HFF-Myc (cell line): ENCODE measurements at regions not wholly inside any gene's neighbourhood (a gene's known extent, or its start where the extent isn't known, plus 50 kb on each side); places are given as distances from the start of the nearest gene placed in this dataset.
"Not testable (repeated sequence)": the region's sequence is repeated elsewhere in the genome, so short reads cannot be mapped to it uniquely, and the experiment has no call there.

ENCODE experiments used
- DNase-seq: peaks from one replicate; pipeline ENCODE4 v3.0.0-alpha.2; 2011; ENCODE audit warnings: low read depth; ENCODE audit errors: extremely low read depth
- H3K4me3 ChIP-seq: replicated peaks from 2 replicates; pipeline ENCODE4 v1.5.1; 2011; ENCODE audit warnings: low read depth, mild to moderate bottlenecking, control low read depth, low read length
- CTCF ChIP-seq: IDR thresholded peaks from 2 replicates; pipeline ENCODE4 v1.5.1; 2012; ENCODE audit warnings: mild to moderate bottlenecking, low read depth, low read length, control low read depth; ENCODE audit errors: missing control alignments

DNA sequence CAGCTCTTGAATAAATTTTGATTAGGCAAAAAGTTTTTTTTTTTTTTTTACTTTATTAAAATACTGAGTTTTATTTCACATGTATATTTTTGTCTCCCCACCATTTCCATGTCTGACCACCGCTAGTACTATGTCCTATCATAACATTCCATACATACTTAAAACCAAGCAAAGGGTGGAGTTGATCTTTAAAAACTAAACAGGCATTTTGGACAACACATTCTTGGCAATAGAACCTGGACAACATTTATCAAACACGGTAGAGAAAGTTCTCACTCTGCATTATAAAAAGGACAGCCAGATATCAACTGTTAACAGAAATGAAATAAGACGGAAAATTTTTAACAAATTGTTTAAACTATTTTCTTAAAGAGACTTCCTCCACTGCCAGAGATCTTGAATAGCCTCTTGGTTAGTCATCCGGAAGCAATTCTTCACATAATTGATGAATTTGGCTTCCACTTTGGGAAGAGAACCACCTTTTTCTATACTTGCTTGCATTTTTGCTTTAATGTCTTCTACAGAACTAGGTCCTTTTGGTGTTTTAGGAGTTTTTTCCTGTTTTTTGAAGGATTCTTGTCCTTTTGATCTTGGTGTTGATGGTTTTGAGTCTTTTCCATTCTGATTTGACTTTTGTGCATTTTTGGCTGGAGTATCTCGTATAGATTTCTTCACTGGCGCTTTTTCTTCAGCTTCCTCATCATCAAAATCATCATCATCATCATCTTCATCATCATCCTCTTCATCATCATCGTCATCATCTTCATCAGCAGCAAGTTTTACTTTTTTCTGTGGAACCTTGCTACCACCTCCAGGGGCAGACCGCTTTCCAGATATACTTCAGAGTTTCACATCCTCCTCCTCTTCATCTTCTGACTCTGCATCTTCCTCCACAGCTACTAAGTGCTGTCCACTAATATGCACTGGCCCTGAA is 58.7 kb downstream of the POU5F2 start:
- not testable (repeated sequence) for H3K4me3 ChIP-seq, DNase-seq

DNA sequence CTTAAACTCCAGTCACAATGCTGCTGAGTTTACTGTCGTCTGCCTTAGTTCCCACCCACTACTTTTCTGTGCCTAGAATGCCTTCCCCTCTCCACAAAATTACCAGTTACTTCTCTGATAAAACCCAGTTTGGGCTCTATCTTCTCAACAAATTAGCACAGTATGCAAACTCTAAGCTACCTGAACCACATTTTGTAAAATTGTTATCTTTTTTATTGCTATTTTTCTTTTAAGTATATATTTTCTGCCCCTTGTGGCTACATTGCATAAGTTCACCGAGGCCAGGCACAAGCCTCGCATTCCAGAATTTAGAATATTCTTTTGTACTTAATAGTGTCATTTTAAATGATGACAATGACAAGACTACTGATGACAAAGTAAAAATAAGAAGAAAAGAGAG is 60.0 kb downstream of the POU5F2 start:
- H3K4me3 ChIP-seq: no peak overlapping the region
- peak; percentile 29 for TF ChIP-seq CTCF
- DNase-seq: no peak

GRCh38 chr5:93677359-93677891 is 64.0 kb downstream of the POU5F2 start:
- H3K4me3 ChIP-seq: no peak overlapping the region
- TF ChIP-seq CTCF: no peak
- peak; percentile 86 for DNase-seq

- H3K4me3 ChIP-seq: no peak overlapping the region
- no peak for TF ChIP-seq CTCF
Observed at GRCh38 chr5:93676704-93677103, 64.7 kb downstream of the POU5F2 start.

GRCh38 chr5:93675460-93676450 is 65.6 kb downstream of the POU5F2 start:
- TF ChIP-seq CTCF: no peak
- no peak overlapping the region for H3K4me3 ChIP-seq
- DNase-seq: no peak

More at GRCh38 chr5:93676704-93677103, 64.7 kb downstream of the POU5F2 start:
- no peak for DNase-seq

GRCh38 chr5:93674866-93675459 is 66.4 kb downstream of the POU5F2 start:
- H3K4me3 ChIP-seq: no peak overlapping the region
- no peak for TF ChIP-seq CTCF
- DNase-seq: no peak

DNA sequence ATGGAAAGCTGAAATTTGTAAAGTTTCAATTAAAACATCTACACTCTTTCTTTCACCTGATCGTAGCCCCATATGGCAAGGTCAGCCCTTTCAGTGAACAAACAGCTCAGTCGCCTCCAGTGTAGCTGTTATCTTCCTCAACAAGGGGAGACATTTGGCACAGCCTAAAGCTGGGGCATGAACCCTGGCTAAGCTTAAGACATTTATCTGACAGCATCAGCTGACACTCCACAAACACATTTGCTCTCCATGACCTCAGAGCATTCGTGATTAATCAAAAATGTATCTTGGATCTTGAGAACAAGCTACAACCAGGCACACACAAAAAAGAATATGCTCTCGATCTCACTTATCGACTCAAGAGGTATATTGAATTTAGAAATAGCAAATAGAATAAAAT is 67.3 kb downstream of the POU5F2 start:
- H3K4me3 ChIP-seq: no peak overlapping the region
- no peak for DNase-seq
- no peak for TF ChIP-seq CTCF
